ENCODE measurements at regions not wholly inside any gene's neighbourhood (a gene's known extent, or its start where the extent isn't known, plus 50 kb on each side); places are given as distances from the start of the nearest gene placed in this dataset.

- no peak overlapping the region for H3K4me3 ChIP-seq
- H3K27ac ChIP-seq, result no peak overlapping the region
These were observed 704.9 kb upstream of the CHRM3 start for GRCh38 chr1:238681451-238681850.

GRCh38 chr1:238681021-238681420 is 705.3 kb upstream of the CHRM3 start:
- Histone ChIP-seq H3K4me3 (no peak overlapping the region), H3K27ac (no peak overlapping the region)

DNA sequence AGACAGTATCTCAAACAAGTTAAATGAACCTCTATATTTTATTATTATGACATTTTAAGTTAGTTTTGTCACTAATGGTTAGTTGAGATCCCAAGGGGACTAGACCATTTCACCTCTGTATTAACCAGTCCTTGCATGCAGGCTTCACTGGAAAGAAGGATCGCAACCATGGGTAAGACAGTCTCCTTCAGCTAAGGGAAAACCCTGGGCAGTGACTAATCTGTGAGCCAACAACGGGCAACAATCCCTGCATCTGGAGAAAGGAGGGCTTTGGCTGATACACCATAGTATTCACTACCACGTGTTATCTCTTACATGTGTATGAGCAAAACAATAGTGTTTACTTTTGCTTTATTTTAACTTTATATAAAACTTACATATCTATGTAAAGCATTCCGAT is 708.8 kb upstream of the CHRM3 start:
- H3K4me3 ChIP-seq, result no peak overlapping the region

DNA sequence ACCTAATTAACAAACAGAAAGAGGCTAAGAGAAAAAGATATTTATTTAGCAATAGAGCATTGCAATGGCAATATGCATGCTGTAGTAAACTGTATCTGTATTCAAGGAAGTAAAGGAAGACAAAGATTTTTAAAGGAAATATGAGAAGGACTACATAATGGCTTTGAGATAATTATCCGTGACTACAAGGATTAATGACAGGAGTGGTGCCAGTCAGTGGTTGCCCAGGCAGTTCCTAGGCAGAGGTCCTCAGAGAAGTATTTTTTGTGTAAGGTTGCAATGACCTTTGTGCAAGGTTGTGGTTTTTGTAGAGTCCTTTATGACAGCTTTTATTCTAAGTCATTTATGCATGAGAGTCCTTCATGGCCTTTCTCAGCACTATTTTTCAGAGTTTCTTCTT is 711.1 kb upstream of the CHRM3 start:
- no peak overlapping the region for H3K4me3 ChIP-seq
- H3K27ac ChIP-seq, result no peak overlapping the region

More for the DNA sequence above, 708.8 kb upstream of the CHRM3 start:
- H3K27ac ChIP-seq, result no peak overlapping the region

DNA sequence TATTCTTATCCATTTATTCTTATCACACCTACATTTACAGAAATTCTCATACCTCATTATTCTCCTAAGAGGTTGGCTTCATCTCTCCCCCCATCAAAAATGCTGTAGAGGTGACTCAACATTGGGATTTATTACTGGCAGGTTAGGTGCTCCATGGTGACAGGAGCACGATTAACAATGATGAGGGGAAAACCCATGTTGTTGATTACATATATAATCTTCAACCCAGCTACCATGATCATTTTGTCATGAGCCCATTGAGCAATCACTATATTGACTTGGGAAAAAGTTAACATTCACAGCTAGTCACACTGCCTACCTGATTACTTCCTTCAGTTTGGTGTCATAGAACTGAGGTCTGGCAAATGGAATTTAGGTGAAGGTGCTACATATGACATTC is 712.1 kb upstream of the CHRM3 start:
- no peak overlapping the region for H3K27ac ChIP-seq
- H3K4me3 ChIP-seq, result no peak overlapping the region

DNA sequence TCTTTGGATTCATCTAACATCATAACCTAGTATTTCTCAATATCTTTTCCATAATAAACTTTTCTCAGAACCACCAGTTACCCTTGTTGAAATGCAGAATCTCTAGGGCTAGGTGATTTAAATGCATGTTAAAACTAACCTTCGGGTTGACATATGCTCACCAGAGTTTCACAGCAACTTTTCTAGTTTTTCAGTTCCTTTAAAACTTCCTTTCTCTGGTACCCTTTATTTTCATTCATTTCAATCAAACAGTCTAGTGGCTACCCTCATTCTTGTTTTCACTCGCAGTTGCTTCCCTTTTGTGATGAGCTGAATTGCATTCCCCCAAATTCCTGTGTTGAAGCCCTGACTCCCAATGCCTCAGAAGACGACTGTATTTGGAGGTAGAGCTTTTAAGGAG is 712.8 kb upstream of the CHRM3 start:
- Histone ChIP-seq H3K4me3 (no peak overlapping the region), H3K27ac (no peak overlapping the region)

- H3K27ac ChIP-seq, result no peak overlapping the region
- no peak overlapping the region for H3K4me3 ChIP-seq
These were observed 713.6 kb upstream of the CHRM3 start for GRCh38 chr1:238672806-238673205.

DNA sequence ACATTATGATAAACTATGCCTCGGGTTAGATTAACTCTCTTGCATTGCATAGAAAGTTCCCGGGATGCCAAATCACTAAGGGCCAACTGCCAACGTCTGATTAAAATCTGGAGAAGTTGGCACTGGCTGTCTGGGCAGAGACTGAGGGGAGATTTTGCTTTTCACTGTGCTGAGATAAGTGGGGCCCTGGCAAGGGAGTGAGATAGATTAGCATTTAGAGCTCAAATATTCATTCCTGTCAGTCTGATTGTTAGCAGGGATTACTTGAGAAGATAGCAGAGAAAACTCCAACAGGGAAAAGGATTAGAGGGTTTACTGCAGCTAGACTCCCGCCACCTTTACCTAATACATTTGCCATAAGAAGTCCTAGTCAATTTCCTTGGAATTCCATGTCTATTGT is 714.1 kb upstream of the CHRM3 start:
- no peak overlapping the region for H3K4me3 ChIP-seq
- H3K27ac ChIP-seq, result no peak overlapping the region

- no peak overlapping the region for H3K4me3 ChIP-seq
- no peak overlapping the region for H3K27ac ChIP-seq
These were observed 722.2 kb upstream of the CHRM3 start for GRCh38 chr1:238664139-238664538.

- Histone ChIP-seq H3K27ac (no peak overlapping the region), H3K4me3 (no peak overlapping the region)
These were observed 725.5 kb upstream of the CHRM3 start for GRCh38 chr1:238660849-238661248.

- Histone ChIP-seq H3K4me3 (no peak overlapping the region), H3K27ac (no peak overlapping the region)
These were observed 727.6 kb upstream of the CHRM3 start for GRCh38 chr1:238658763-238659162.

DNA sequence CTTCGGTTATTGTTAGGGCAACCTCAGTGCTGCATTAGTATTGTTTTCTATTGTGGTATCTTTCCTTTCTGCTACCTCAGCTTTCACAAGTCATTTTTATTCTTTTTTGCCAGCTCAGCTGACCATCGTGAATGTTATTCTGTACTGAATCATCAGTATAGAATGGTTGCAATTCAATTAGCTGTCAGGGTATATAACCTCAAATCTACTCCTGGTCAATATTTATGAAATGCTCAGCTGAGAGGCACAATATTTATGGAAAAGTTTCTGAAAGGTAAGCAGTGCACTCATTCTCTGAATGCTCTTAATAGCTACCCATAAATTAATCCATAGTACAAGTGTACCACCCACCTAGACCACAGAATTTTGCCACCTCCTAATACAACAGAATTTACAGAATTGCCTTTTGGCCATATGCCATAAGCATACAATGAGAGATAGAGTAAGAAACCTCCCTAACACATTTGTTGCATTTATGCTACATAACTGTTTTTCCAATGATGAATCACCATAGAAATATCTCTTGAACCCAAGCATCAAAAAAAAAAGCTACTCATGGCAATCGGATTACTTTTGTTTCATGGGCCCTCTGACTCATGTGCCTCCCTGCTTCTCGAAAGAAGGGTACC is 732.6 kb upstream of the CHRM3 start:
- Histone ChIP-seq H3K27ac (no peak overlapping the region), H3K4me3 (no peak overlapping the region)

- H3K27ac ChIP-seq, result no peak overlapping the region
- no peak overlapping the region for H3K4me3 ChIP-seq
These were observed 733.9 kb upstream of the CHRM3 start for GRCh38 chr1:238652346-238652968.

DNA sequence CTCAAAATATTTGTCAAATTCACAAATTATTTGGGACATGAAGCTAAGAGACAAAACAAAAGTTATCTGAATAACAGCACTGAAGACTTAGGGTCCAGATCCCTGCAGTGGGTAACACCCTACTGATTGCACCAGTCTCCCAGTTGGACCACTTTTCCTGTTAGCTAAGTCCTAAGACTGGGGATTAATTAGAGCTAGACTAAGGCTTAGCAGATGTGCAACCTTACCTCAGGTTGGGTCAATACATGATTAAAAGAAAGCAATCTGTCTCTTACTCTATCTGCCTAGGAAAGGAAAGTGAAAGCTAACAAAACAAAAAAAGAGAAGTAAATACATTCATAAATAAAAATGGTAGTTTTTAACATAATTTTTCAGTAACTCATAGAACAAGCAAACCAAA is 737.2 kb upstream of the CHRM3 start:
- Histone ChIP-seq H3K4me3 (no peak overlapping the region), H3K27ac (no peak overlapping the region)

DNA sequence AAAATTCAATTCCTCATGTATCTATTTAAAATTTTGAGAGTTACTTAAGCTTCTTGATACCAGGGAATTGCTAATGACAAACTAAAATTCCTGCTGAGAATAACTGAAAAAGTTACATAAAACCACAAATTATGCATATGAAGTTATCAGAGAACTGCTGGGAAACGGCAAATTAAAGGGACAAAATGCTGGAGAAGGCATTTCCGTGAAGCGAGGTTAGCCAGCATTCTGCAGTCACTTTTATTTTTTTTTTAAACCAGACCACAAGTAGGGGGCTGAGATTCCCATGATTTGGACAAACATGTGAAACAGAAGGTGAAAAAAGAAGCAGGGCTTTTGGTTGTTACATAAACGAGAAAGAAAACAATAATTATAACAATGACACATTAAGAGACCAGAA is 737.6 kb upstream of the CHRM3 start:
- Histone ChIP-seq H3K27ac (no peak overlapping the region), H3K4me3 (no peak overlapping the region)

- no peak overlapping the region for H3K4me3 ChIP-seq
- H3K27ac ChIP-seq, result no peak overlapping the region
These were observed 738.1 kb upstream of the CHRM3 start for GRCh38 chr1:238648296-238648695.

- Histone ChIP-seq H3K27ac (no peak overlapping the region), H3K4me3 (no peak overlapping the region)
These were observed 738.5 kb upstream of the CHRM3 start for GRCh38 chr1:238647877-238648276.

DNA sequence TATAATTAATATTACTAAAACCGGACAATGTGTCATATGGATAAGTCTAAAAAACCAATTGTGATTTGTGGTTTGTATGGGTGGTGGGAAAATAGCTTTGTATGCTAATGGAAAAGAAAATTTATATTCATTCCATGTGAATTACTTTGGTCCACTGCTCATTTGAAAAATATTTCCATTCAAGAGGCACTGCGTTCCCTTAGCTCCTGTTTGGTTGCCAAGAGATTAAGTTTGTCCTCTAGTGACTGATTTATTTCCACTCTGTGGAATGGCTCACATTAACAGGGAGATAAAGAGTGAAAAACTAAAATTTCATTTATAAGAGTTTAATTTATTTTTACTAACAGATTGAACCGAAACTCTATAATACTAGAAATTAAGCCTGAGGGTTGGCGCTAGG is 744.1 kb upstream of the CHRM3 start:
- Histone ChIP-seq H3K27ac (no peak overlapping the region), H3K4me3 (no peak overlapping the region)

DNA sequence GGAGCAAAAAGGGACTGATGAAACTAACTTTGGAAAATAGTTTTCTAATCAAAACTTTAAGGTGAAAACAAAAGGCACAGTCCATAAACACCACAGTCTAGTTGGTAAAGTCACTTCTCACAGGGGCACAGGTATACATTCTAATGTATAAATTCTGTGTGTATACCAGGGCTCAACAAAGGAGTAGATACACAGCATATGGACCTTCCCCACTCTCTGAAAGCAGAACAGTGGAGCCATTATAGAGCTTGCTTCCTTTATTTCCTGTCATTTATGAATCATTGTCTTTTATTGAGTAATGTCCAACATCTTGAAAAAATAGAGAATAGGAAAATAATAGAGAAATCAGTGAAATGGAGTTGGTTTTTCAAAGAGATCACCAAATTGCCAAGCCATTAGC is 746.5 kb upstream of the CHRM3 start:
- no peak overlapping the region for H3K27ac ChIP-seq
- no peak overlapping the region for H3K4me3 ChIP-seq

DNA sequence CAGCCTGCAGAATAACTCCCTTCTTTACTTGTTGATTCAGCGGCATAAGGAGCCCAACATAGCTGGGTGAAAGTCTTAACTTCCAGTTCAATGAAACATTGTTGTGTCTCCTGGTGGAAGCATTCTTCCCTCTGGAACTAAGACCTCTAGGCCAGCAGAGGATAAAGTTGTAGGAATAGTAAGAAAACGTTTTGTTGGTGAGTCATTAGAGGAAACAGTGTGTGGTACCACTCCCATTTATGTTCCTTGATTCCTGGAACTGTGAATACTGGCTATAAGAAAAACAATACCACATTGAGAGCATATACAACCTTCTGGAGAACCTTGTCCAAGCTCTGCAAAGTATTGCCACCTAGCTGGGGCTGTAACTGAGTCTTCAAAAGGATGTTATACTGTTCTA is 737.4 kb upstream of the ZP4 start:
- no peak overlapping the region for H3K27ac ChIP-seq

DNA sequence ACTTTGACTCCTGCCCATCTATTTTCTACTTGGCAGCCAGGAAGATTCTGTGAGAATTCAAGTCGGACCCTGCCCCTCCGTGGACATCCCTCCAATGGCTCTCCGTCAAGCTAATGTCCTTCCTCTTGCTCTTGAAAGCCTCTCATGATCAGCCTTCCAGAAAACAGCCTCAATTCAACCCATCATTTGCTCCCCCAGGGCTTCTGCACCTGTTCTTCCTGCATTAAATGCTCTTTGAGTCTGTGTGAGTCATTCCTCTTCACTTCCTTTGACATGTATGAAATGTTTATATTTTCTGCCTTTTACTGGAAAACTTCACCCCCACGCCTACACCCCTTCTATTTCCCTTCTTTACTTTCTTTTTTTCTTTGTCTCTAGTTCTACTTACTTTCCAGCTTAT is 734.1 kb upstream of the ZP4 start:
- H3K27ac ChIP-seq, result no peak overlapping the region
- no peak overlapping the region for H3K4me3 ChIP-seq

More for the DNA sequence above, 737.4 kb upstream of the ZP4 start:
- H3K4me3 ChIP-seq, result no peak overlapping the region

- Histone ChIP-seq H3K27ac (no peak overlapping the region), H3K4me3 (no peak overlapping the region)
These were observed 730.7 kb upstream of the ZP4 start for GRCh38 chr1:238621405-238621804.

Measured in skin epidermis (tissue), 12 donors.